GM08714 (cell line): ENCODE measurements at regions not wholly inside any gene's neighbourhood (a gene's known extent, or its start where the extent isn't known, plus 50 kb on each side); places are given as distances from the start of the nearest gene placed in this dataset.

ENCODE experiments used
- H3K4me3 ChIP-seq: fragments of 200-500 bp; sonication (Bioruptor generic); 2 replicates; pipeline ENCODE4 v1.5.1; 2014; ENCODE audit warnings: mild to moderate bottlenecking, low read length, inconsistent platforms
- ZNF274 ChIP-seq: IDR thresholded peaks from 2 replicates; pipeline ENCODE4 v1.6.1; 2012; ENCODE audit warnings: mild to moderate bottlenecking, low read depth, low read length

DNA sequence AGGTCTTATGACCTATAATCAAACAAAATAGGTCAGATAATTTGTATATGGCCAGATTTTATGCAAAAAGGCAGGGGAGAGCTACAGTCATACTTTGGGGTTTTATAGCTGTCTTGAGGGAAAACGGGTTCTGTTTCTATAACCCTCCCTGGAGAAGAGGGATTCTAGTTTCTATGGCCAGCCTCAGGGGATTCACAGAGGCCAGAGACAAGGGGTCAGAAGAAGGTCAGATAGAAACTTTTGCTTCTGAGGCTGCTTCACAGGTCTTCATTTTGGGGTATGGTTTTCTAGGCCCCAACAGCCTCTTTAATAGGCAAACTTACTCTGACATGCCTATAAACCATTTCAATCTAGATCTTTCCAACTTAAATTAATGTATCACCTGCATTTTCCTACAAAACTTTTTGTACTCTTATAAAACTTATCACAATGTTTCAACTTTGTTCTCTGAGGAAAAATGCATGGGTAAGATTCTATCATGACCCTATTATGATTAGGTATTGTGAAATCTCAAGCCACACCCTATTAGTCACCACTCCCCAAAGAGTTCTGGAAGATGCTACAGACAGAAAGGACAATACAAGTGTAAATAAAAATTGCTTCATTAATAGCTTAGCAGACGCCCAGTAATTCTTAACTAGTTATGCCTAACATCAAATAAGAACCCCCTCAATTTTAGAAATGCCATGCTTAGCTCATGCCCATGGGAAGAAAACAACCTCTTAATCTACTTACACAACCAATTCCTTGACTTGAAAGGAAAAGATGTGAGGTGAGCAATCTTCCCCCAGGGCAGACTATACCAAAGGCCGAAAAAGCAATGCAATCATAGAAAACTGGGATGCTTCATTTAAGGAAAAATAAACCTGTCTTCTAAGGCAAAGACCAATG, 396.6 kb downstream of the TLR4 start:
- no peak overlapping the region for H3K4me3 ChIP-seq
- no peak for TF ChIP-seq ZNF274

DNA sequence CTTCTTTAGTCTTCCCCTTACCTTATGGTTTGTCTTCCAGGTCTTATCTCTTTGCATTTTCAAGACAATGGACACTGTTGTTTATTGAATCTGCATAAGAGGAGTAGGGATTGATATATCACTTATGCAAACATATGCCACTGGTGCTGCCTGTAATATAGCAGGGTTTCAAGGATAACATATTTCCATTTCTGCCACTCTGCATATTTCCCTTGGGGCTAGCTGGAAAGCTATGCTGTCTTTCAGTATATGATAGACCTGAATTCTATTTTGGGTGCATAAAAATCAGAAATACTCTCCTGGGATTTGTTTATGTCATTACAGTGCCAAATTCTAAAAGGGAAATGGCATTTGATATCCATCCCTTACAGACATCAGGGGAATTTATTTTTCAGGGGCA, 400.2 kb downstream of the TLR4 start:
- no peak for TF ChIP-seq ZNF274
- H3K4me3 ChIP-seq, result no peak overlapping the region

DNA sequence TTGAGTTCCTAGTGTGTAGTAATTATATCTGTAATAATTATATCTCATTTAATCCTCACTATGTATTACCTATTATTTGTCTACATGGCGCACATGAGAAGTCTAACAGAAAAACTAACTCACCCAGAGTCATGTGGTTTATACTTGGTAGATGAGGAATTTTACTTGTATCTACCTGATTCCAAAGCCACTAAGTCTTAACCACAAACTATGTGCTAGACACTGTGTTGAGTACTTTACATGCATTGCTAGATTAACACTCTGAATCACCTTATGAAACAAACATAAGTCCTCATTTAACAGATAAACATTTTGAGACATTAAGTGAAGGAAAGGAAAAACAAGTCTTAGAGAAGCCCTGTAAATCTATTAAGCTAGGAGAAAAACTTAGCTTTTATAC, 404.8 kb downstream of the TLR4 start:
- no peak overlapping the region for H3K4me3 ChIP-seq
- TF ChIP-seq ZNF274, result no peak

DNA sequence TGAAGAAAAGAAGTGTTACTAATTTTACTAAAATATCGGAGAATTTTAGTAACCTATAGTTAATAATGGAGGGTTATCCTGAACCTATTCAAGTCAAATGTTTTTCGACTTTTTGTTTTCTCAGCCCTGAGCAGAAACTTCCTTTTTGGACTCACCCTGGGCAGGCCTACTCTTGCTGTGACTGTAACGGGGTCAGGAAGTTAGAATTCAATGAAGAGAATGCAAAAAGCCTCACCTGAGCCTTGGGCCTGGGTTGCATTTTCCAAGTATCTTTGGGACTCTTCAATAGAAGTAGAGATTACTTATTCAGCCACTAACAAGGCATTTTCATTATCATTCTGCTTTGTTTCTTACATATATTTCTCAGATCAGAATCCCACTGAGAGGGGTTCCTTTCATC, 405.3 kb downstream of the TLR4 start:
- no peak overlapping the region for H3K4me3 ChIP-seq
- TF ChIP-seq ZNF274, result no peak

DNA sequence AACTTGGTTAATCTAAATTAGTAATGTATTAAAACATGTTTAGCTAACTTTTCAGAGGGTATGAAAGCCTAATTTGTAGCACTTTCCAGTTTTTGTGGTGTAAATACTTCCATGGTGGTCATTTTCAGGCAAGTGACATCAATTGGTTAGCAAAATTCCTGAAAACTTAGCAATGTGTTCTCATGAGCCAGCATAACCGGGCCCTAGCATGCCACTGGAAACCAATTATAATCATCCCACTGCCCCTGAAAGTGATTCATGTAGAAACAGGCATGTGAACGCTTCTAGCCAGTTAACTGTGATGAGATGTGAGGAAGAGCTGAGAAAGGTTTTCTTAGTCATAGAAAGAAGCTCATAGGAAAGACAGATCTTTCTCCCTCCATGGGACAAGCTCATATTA, 417.2 kb downstream of the TLR4 start:
- no peak overlapping the region for H3K4me3 ChIP-seq
- no peak for TF ChIP-seq ZNF274

DNA sequence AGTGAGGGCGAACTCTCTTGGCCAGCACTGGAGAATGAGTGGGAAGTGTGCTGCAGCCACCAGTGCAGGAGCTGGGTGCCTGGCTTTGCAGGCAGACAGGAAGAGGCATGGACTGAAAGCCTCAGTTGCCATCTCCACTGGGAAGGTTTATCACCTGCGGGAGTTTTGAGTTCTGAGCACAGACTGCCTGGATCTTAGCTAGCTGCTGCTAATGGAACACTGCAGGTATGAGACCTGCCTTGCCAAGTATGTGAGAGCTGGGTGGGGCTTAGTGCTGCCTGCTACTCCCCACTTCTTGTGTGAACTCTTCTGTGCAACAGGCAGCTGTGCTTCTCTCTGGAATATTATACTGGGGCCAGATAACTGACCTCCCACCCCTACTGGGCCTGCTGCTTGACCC, 424.1 kb downstream of the TLR4 start:
- no peak overlapping the region for H3K4me3 ChIP-seq
- no peak for TF ChIP-seq ZNF274

DNA sequence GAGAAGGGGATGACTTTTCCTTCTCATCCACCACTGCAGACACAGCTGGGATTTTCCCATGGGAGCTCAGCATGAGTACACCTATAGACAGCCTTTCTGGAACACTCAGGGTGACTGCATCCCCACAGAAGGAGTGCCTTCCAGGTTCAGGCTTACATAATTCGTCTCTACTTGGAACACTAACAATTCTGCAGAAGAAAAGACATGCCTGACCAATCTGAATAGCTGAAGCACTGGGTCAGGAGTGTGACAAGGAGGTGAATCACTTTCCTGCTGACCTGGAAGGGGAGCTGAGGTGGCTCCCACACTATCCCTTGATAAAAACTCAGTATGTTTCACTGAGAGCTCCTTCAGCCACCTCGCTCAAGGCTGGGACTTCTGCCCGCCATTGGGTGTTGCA, 425.3 kb downstream of the TLR4 start:
- H3K4me3 ChIP-seq, result no peak overlapping the region
- TF ChIP-seq ZNF274, result no peak

DNA sequence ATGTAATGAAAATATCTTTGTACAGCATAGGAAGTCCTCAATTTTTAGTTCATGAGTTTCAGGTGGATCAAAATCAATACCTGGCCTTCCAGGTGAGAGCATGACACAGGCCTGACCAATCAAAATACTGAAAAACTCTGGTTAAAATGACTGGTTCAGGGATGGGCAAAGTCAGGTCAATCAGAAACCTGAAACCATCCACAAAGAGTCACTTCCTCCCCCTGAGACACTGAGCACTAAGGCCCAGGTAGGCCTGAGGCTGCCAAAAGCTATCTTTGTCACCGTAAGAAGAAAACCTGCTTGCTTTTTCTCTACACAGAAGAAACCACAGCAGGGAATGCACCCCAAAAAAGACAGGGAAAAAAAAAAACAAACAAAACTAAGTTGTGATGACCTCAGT, 444.8 kb downstream of the TLR4 start:
- no peak for TF ChIP-seq ZNF274
- no peak overlapping the region for H3K4me3 ChIP-seq

DNA sequence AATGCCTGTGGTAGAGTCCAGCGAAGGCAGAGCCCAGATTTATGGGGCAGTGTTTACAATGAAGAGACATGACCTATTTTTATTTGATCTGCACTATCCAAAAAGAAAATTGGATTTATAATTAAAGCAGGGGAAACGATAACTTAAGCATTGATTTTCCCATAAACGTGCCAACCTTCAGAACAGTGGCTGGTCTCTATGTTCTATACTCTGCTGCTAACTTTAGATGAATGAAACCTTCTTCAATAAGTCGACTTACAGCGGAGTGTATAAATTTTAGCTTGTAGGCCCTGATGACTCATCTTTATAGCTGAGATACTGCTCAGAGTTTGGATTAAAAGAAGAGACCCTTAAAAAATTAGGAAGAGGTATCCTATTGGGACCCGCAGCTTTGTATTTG, 452.6 kb downstream of the TLR4 start:
- no peak for TF ChIP-seq ZNF274
- H3K4me3 ChIP-seq, result no peak overlapping the region

DNA sequence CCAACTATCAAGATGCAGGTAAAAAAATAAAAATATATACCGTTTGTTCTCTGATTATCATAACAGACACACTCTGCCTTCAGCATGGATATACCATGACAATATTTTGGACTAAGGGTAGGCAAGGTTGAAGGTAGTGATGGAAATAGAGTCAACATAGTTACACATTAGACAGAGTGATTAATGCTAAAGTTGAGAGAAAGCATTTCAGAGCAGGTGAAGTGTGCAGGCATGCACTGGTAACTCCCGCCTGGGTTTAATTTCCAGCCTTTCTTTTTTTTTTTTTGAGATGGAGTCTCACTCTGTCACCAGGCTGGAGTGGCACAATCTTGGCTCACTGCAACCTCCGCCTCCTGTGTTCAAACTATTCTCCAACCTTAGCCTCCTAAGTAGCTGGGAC, 458.5 kb downstream of the TLR4 start:
- H3K4me3 ChIP-seq, result no peak overlapping the region
- TF ChIP-seq ZNF274, result no peak

DNA sequence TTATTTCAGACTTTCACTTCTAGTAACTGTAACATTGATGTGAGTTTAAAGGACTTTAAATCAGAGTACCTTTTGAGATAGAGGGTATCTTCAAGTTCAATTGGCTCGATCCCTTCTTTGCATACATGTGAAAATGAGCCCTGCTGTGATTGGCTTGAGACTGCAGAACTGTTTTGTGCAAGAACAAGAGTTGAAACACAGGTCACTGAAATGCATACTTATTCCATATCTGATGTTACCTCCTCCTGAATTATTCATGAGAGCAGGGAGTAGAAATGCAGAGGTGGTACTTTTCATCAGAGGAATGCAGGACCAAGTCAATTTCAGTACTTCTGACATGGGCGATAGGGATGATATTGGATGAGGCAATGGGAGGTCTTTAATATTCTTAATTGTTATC, 459.5 kb downstream of the TLR4 start:
- no peak for TF ChIP-seq ZNF274
- no peak overlapping the region for H3K4me3 ChIP-seq

DNA sequence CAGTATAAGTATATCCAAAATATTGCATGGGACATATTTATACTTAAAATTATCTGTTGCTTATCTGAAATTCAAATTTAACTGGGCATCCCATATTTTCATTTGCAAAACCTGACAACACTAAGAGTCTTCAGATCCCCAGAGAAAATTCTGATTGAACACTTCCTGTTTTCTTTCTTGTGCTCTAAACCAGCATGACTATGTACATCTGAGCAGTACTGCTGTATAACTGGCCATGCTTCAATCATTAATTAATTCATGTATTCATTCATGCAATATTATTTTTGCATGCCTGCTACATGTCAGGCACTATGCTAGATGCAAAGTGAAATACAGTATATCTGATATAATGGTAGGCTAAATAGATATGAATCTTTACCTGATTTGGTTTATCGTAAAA, 461.2 kb downstream of the TLR4 start:
- H3K4me3 ChIP-seq, result no peak overlapping the region
- no peak for TF ChIP-seq ZNF274

DNA sequence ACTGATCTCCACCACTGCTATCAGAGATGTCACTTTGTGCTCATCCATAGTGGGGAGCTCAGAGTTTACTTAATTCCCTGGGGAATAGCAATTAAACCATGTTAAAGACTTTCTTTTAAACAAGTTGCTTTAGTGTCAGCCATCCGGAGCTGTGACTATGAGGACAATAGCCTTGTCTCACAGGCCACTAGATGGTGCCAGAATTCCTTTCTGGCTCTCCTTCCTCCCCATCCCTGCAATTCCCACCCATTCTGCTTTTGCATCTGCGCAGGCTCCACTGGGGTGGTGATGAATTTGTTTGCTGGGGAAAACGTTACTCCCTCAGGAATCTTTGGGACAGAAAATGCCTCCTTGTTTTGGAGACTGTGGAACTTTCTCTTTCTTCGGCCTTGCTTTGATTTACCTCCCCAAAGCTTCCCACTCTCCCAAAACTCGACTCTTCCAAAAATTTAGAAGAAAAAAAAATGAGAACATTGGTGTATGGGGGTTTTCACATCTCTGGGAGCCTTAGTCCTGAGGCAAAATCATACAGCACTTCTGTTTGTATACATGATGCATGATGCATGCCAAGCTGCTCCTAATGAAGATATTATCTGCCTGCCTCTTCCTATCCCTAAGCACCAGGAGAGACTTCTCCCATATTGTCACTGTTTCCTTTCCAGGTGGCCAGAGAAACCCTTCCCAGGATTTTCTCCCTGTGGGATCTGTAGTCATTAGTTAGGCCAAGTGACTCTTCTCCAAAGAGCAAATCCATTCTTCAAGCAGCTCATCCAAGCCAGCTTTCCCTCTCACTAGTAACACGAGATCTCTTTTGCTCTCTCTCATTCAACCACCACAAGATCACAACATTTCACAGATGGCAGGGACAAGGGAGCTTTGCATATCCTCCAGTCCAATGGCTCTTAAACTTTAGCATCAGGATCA, 466.1 kb downstream of the TLR4 start:
- H3K4me3 ChIP-seq, result no peak overlapping the region
- no peak for TF ChIP-seq ZNF274

DNA sequence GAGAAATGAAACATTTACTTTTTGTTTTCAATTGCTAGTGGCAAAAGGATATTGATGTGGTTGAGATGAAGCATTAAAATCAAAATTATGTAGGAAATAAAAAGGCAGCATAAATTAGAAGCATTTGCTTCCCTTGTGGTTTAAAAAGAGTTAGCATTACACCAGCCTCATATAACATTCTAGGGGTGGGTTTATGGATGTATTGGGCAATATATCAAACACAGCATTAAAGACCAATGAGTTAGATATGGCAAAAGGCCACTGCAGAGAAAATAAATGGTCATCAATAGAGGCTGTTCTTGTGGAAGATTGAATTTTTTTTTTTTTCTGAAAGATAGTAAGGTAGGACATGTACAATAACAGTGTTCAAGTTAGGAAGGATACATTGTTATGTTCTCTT, 473.0 kb downstream of the TLR4 start:
- no peak overlapping the region for H3K4me3 ChIP-seq
- TF ChIP-seq ZNF274, result no peak

DNA sequence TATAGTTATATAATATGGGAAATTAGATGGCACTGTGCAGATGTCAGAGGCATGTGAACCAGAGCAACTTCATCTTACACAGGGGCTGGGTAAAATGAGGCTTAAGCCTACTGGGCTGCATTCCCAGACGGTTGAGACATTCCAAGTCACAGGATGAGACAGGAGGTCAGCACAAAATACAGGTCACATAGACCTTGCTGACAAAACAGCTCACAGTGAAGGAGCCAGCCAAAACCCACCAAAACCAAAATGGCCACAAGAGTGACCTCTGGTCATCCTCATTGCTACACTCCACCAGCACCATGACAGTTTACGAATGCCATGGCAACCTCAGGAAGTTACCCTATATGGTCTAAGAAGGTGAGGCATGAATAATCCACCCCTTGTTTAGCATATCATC, 479.4 kb downstream of the TLR4 start:
- TF ChIP-seq ZNF274, result no peak
- H3K4me3 ChIP-seq, result no peak overlapping the region
